Heart left ventricle (tissue), 13 donors: ENCODE measurements at regions not wholly inside any gene's neighbourhood (a gene's known extent, or its start where the extent isn't known, plus 50 kb on each side); places are given as distances from the start of the nearest gene placed in this dataset.

Experiments used
- CTCF ChIP-seq, 12 donors: fragments of 200-600 bp; sonication (generic) in 4 of 12; IDR thresholded peaks; one replicate each; pipeline versions ENCODE4 v1.5.0 to v1.8.0; 2018 to 2022; ENCODE audit warnings: antibody characterized with exemption in 12 of 12, mild to moderate bottlenecking in 5 of 12
- POLR2A ChIP-seq, 2 donors: fragments of 450-650 bp; IDR thresholded peaks; one replicate each; pipeline ENCODE4 v1.6.1; 2017; ENCODE audit warnings: antibody characterized with exemption in 2 of 2, mild to moderate bottlenecking in 2 of 2, moderate library complexity in 2 of 2
- donor health status: ischemic (EF 13 %, LVEDD 7.1; RV severe dilation, severe dysfunction).
- donor health status: DM: no; HTN: yes; CAD: no.
- donor health status: DM: no; HTN: no; CAD: no.
- donor health status: ischemic (EF 25% LVEDD 6.9; RV normal size, moderate dysfunction).
- donor health status: ischemic (EF 25% LVEDD 5.7; RV mildly dilated, moderate dysfunction).
- donor health status: ischemic (EF 35%, LVEDD 5.7; RV mildly dilated, moderate dysfunction).
- donor health status: nonischemic (EF 11% LVEDD 7.7; RV severe dilation, severe dysfunction).
- donor health status: DM: yes; HTN: yes; CAD: no.
- donor health status: PGD.
- donor health status: ischemic (EF 29% LVEDD 5.4; RV normal size, mild dysfunction).
- donor health status: nonischemic (EF 23%, LVEDD 6.1; RV moderate dilation, normal function).

- TF ChIP-seq CTCF (IDR thresholded peaks at IDR 0.05), result no peak
- no peak for TF ChIP-seq POLR2A (IDR thresholded peaks at IDR 0.05)
These were observed 139.7 kb upstream of the CCND2 start for GRCh38 chr12:4133636-4134447.
